ENCODE measurements at regions not wholly inside any gene's neighbourhood (a gene's known extent, or its start where the extent isn't known, plus 50 kb on each side); places are given as distances from the start of the nearest gene placed in this dataset.
"Not testable (repeated sequence)": the region's sequence is repeated elsewhere in the genome, so short reads cannot be mapped to it uniquely, and the experiment has no call there.

DNA sequence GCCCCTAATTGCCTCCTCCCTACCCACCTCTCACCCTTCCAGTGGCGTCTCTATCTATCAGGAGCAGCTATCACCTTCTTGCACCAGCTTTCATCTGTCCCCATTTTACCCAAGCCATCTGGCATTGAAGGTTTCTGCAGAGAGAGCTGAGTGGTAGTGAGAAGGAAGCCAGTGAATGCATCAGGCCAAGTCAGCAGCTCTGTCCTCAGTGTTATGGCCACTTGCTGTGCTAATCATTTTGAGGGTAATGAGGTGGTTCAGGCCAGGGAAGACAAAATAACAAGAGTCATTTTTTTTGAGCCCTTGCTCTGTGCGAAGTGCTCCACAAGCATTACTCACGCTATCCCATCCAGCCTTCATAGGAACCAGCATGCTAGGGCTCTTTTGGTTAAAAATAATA, 164.7 kb downstream of the SUDS3 start:
- no peak for DNase-seq

DNA sequence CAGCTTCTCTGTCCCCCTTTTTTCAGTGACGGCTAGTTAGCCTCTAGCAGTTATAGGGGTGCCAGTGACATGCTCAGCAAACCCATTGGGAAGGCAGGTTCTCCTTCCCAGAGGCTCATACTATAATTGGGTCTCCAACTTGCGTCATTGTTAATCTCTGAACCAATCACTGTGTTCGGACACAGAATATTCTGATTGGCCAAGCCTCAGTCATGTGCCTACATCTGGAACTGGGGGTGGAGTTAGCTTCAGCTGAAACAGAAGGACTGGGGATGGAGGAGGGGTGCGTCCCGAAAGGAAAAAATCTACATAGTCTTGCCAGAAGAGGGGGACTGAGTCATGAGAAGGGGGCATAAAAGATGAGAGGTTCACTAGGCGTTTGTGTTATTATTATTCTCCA, 165.6 kb downstream of the SUDS3 start:
- no peak for DNase-seq

DNA sequence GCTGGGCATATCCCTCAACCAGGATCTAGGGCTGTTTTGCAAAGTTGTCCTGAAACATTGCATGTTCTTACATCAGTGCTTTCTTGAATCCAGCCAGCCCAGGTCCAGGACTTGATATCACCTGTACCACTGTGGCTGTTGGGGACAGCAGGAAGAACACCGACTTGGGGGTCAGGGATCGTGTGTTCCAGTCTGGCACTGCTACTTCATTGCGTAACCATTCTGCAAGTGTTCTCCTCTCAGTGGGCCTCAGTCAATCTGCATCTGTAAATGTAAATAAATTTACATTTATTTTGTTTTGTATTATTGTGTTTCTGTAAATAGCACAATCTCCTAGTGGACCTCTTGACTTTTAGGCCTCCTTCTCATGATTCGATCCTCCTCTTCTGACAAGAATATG, 167.3 kb downstream of the SUDS3 start:
- no peak for DNase-seq

DNA sequence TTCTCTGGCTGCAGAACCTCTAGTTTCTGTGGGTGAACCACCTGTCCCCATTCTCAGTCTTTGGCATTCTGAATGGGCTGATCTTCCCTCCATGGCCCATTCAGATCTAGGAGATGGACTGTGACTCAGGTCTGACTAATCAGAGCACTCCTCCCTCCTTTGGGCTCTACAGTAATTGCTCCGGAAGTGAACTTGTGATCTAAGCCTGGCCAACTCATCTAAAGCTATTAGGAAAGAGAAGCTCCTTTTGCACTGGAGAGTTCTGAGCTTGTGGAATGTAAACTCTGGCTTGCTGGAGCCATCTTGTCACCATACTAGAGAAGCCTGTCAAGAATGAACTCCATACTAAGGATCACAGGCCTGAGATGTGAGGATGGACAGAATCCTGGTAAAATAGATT, 168.2 kb downstream of the SUDS3 start:
- DNase-seq = no peak

DNA sequence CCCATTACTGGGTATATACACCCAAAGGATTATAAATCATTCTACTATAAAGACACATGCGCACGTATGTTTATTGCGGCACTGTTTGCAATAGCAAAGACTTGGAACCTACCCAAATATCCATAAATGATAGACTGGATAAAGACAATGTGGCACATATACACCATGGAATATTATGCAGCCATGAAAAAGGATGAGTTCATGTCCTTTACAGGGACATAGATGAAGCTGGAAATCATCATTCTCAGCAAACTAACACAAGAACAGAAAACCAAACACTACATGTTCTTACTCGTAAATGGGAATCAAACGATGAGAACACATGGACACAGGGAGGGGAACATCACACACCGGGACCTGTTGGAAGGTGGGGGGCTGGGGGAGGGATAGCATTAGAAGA, 171.3 kb downstream of the SUDS3 start:
- DNase-seq = not testable (repeated sequence)

DNA sequence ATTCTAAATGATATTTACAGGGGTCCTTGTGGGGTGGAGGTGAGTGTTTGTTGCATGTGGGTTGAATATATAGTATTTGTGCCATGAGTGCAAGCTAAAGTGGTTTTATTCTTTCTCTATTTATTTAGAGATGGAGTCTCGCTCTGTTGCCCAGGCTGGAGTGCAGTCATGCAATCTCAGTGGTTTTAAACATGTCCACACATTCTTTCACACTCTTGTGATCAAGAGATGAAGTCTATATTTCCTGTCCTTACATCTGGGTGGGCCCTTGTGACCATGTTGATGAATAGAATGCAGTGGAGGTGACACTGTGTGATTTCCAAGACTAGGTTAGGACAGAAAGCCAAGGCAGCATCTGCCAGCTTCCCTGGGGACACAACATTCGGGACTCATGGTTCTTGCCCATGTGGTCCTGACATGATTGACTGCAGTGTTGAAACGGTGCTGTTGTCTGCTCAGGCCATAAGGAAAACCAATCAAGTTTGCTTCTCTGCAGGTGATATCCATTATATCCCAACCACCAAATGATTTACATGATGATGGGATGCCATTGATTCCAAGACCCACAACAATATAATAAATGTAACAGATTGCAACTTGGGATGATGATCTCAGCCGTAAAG, 172.6 kb downstream of the SUDS3 start:
- DNase-seq = no peak

DNA sequence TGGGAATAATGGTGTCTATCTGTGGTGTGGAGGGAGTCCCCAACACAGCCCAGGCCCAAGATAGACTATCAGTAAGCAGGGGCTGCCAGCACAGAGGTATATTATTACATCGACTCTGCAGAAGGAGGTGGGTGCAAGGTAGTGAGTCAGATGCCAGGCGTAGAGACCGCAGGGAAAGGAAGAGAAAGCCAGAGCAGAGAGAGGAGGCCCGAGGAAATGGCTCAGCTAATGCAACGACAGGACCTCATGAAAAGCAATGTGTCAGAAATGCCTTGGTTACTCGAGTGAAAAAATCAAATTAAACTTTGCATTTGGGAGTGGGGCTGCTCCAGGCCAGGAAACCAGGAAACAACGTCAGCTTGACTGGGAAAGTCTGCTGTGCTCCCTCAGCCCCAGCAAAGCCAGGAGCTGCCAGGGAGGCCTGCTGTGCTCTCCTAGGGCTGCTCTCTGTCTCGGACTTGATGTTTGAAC, 173.2 kb downstream of the SUDS3 start:
- no peak for DNase-seq

DNA sequence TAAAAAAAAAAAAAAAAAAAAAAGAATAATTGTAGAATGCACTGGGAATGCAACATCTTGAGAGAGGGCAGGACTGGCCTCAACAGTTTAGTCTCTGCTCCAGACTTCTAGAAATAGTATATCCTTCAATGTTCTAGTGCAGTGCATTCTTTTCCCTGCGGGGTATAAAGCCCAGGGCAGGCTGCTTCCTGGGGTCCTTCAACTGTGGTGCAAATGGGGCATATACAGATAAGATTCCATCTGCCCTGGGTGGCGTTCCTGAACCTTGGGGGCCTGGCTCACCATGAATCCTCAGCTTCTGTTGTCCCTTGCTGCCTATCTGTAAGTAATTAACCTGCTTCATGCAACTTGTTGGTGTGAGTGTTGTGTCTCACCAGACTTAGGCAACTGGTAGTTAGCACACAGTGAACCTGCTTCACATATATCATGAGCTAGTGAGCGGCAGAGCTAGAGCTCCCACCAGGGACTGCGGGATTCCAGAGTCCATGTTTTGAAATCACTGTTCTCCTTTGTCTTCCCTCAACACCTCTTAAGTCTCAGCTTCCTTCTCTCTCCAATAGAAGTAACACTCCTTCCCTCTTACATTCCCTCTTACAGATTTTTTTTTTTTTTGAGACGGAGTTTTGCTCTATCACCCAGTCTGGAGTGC, 177.6 kb downstream of the SUDS3 start:
- no peak for DNase-seq

DNA sequence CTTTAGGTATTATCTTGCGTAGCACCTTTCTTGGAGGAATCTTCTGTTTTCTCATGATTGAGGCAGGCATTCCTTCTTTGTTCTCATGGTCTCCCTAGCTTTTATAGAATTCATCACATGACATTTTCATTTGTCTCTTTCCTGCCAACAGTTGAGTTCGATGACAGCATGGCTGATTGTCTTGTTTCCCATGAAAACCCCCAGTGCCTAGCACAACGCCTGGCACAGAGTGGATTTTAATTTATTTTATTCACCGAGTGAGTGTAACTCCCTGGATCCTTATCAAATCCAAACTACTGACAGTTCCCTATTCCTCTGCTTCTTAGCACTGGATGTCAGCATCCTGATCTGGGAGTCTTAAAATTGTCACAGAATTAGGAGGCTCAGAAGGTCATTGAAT, 182.6 kb downstream of the SUDS3 start:
- DNase-seq = no peak

DNA sequence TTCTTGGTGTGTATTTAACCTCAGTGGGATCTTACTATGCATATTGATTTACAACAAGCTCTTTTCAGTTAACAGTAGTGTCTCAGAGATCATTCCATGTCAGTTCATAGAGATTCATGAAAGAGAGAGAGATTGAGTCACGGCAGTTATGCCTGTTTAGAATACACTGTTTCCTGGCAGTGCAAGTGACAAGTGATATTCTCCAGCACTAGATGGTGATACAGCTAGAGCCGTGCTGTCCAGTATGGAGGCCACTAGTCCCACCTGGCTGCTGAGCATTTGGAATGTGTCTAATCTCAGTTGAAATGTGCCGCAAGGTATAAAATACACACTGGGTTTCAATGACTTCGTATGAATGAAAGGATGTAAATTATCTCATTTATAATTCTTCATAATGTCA, 184.4 kb downstream of the SUDS3 start:
- no peak for DNase-seq

DNA sequence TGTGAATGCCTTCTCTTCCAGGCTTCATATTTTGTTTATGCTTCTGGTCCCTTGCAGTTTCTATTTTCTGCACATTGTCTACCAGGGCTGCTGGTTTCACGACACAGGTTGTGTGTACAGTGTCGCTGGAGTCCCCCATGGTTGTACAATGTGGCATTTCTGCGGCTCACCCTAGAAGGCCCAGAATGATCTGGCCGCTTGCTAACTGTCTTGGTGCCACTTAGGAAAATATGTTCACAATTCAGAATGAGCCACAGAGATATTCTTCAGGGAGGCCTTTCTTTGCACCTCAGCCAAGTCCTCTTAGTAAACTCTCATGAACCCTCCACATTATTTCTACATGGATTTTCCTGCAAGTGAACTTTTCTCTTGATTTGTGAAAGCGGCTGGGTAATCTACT, 195.4 kb downstream of the SUDS3 start:
- DNase-seq = no peak

DNA sequence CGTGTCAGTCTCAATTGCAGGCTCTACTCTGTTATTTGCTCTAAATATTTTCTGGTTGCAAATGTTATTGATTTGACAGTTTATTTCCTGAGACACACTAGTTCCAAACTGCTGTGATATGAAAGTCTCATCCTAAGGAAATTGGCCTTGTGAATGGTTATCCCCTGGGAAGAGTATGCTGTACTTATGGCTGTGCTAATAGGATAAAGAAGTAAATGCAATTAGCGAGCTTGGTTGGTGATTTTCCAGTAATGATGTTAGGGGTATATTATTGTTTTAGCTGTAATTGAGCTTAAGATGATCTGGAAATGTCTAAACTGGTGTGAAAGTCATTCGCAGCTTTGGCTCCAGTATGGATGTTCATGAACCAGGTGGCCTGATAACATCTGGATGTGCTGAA, 197.9 kb downstream of the SUDS3 start:
- DNase-seq = no peak

DNA sequence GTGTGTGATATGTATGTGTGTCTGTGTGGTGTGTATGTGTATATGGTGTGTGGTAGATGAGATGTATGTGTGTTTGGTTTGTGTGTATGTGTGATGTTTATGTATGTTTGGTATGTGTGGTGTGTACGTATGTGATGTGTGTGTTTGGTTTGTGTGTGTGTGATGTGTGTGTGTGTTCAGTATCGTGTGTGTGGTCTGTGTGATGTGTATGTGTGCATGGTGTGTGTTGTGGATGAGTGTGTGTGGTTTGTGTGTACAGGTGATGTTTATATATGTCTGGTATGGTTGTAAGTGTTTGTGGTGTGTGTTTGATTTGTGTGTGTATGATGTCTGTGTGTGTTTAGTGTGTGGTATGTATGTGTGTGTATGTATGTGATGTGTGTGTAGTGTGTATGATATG, 199.4 kb downstream of the SUDS3 start:
- DNase-seq = no peak

DNA sequence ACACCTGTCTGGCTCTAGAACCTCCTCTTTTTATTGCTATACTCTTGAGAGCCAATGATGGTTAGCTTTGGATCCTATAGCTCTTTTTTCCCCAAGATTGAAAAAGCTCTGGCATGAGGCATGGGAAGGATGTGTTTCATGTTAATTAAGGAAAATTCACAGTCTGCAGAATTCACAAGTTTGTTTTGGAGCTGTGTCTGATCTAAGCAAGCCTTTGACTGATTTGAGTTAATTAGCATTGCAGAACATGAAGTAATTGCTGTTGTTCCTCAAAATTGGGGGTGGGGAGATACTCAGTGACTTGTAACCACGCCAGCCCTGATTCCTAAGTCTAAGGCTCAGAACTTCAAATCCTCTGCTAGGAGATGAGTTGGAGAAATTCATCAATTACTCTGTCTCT, 205.0 kb downstream of the SUDS3 start:
- DNase-seq = no peak

DNA sequence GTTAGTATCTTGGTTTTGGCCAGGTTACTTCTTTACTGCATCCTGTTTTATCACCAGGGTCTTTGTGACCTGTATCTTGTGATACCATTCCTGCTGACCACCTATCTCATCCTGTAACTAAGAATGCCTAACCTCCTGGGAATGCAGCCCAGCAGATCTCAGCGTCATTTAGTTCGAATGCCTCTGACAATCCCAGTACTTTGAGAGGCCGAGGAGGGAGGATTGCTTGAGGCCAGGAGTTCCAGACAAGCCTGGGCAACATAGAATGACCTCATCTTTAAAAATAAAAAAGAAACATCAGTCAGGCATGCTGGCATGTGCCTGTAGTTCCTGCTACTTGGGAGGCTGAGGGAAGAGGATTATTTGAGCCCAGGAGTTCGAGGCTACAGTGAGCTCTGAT, 206.5 kb downstream of the SUDS3 start:
- no peak for DNase-seq

DNA sequence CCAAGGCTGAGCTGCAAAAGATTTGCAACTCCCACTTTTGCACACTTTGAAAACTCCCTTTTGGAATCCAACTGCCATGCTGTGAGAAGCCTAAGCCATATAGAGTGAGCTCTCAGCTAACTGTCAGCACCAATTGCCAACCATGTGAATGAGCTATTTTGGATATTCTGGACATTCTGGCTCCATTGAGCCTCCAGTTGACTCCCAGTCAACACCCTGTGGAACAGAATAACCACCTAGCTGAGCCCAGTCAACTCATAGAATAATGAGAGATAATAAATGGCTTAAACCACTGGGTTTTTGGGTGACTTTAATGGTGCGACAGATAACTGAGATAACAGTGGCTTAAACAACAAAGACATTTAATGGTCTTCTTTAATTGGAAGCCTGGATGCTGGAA, 210.1 kb downstream of the SUDS3 start:
- DNase-seq = no peak

DNA sequence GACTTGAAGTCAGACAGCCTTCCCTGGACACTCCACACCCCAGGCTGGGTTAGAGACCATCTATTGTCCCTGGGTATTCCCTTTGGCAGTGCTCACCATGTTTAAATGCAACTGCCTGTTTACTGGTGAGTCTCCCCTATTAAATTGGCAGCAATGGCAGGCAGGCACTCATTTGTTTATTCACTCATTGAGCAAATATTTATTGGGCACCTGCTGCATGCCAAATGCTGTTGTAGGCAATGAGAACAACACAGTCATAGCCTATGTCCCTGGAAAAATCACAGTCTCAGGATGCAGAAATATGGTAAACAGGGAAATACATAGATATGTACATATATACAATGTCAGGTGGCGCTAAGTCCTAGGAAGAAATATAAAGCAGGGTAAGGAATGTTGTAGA, 212.8 kb downstream of the SUDS3 start:
- DNase-seq = no peak

DNA sequence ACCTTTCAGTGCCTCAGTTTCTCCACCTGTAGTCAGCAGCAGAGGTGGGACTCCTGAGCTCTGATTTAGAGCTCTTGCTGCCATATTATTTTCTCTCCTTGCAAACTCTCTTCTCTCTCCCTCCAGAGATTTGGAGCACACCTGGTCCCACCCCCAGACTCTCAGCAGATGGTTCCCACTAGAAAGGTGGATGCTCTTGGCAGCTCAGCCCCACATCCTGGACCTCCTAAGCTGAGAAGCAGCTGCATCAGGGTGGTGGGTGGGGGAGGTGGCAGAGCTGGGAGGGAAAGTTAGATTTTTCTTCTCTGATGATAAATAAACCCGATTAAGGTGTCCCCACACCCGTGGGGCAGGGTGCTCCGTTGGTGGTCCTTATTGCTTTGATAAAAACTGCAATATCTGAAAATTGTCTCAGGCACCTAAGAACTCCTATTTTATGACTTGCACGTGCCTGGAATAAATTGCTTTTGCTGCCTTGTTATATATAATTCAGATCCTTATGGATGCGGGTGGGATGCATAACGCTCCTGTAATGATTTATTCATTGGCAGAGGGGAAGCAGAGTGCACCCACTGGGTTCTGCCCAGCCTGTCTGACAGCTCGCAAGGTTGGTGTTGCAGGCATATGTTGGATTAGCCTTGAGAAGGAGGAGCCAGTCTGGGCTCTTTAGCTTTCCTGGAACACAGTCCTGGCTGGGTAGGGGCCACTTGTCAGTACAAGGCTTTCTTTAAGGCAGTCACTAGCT, 214.2 kb downstream of the SUDS3 start:
- DNase-seq = no peak

DNA sequence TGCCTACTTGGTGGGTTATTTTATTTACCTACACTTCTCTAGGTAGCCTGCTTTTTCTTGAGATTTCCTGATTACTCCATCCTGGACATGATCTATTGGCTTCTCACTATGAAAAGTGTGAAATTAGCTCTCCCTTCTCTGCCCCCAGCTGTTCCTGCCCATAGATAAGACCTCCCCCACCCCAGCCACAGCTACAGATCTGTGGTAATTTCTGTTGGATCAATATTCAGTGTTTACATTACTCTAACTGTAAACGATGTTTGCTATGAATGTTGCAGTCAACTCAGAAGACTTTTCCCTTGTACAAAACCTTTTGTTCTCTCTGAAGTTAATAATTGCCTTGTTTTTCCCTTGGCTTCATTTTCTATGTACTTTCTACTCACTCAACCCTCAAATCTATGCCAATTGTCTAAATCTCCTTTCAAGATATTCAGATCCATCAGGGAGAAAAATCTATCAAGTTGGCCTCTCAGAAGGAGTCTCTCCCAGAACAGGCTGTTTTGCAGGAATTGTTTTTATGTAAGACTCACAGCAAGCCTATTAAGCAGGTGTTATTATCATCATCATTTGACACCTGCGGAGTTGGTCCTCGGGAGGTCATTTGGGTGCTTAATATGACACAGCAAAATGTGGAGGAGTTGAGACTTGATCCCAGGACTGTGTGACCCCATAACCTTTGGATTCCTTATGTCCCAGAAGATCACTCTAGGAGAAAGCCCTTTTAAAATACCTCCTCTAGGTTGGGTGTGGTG, 227.4 kb downstream of the SUDS3 start:
- DNase-seq = no peak

DNA sequence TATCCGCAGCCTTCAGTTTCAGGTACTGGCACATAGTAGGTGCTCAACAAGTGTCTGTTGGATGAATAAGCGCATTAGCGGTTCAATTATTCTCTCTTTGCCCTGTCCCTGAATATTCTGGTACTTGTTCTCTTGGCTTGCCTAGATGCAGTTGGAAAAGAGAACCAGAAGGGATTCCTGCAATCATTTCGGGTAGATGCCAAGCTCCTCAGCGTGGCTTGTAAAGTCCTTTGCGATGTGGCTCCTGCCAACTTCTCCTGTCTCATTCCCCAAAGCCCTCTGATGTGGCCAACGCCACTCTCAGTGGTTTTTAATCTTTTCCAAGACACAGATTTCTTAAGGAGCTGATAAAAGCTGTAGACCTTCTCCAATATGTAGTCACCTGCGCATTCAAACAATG, 230.3 kb downstream of the SUDS3 start:
- DNase-seq = no peak

DNA sequence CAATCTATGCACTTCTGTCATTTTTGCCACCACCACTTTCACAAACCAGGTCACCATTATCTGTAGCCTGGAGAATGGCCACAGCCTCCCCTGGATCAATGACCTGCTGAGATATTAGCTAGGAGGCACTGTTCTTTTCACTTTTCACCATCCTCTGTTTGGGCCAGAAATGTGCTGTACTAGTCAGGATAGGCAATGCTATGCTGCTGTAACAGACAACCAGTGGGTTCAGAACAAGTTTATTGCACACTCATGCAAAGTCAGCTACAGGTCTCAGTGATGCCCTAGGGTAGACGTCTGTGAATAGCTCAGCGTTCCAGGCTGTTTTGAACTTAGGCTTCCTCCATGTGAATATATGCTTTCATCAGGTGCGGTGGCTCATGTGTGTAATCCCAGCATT, 231.5 kb downstream of the SUDS3 start:
- no peak for DNase-seq

DNA sequence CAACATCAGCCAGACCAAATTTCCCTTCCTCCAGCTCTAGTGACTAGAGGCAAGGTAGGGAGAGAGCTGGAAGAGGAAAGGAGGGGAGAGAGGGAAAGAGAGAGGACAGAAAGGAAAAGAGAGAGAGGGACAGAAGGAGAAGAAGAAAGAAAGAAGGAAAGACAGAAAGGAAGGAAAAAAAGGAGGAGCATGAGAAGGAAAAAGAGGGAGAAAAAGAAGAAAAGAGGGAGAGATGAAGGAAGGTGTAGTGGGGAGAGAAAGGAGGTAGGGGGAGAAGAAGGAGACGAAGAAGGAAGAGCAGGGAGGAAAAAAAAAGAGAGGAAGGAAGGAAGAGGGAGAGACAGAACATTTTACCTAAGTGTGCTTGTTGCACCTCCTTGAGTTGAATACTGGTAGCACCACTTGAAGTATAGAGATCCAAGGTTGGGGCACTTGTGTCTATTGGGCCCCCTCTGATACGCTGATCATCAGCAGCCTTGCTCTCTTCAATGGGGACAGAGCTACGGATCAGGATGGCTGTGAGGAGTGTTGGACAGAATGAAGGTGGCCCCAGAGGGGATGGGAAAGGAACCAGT, 232.5 kb downstream of the SUDS3 start:
- DNase-seq = no peak

DNA sequence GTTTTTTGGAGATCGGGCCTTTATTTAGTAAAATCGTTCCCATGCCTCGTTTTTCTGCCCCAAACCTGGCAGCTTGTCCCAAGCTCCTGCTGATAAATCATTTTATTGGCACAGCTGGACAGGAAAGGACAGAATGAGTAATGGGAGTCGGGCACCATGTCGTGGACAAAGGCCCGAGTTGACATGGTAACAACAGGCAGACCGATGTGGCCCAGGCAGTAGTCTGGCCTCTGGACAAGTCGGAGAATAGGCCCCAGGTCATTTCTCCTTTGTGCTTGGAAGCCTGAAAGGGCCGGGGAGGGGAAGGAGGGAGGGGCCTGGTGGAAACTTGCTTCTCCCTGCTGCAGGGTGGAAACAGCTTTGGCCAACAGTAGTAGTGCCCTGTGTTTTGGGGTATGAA, 234.9 kb downstream of the SUDS3 start:
- DNase-seq = no peak

Data from KG1 (cell line).